ENCODE measurements at regions not wholly inside any gene's neighbourhood (a gene's known extent, or its start where the extent isn't known, plus 50 kb on each side); places are given as distances from the start of the nearest gene placed in this dataset.
"Not testable (repeated sequence)": the region's sequence is repeated elsewhere in the genome, so short reads cannot be mapped to it uniquely, and the experiment has no call there.

DNA sequence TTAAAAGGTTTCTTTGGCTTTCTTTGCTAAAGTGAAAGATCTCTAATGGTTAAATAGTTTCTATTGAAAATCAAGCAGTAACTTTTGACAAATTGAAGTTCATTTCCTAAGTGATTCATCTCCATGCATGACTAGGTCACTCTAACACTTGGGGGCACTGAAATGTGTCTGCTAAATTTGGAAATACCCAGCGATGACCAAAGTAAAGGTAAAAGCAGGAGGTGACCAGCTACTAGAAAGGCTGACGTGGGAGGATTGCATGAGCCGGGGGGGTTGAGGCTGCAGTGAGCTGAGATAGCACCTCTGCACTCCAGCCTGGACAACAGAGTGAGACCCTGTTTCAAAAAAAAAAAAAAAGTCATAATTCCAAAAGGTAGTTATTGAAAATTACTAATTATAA is 111.8 kb upstream of the GPR141 start:
- intact Hi-C loops (cut with DNase I), result no loop called here
- H3K27ac ChIP-seq, result no peak overlapping the region
- no peaks in the 10 kb centered on the region for H3K36me3 ChIP-seq
- TF ChIP-seq, protein P1, sequence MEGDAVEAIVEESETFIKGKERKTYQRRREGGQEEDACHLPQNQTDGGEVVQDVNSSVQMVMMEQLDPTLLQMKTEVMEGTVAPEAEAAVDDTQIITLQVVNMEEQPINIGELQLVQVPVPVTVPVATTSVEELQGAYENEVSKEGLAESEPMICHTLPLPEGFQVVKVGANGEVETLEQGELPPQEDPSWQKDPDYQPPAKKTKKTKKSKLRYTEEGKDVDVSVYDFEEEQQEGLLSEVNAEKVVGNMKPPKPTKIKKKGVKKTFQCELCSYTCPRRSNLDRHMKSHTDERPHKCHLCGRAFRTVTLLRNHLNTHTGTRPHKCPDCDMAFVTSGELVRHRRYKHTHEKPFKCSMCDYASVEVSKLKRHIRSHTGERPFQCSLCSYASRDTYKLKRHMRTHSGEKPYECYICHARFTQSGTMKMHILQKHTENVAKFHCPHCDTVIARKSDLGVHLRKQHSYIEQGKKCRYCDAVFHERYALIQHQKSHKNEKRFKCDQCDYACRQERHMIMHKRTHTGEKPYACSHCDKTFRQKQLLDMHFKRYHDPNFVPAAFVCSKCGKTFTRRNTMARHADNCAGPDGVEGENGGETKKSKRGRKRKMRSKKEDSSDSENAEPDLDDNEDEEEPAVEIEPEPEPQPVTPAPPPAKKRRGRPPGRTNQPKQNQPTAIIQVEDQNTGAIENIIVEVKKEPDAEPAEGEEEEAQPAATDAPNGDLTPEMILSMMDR (IDR thresholded peaks at IDR 0.05), result no peak
- H3K9ac ChIP-seq (ENCODE audit: low read depth in 2 of 2, low read length in 2 of 2), result no peak overlapping the region
- H3K27me3 ChIP-seq, result no peaks in the 10 kb centered on the region
- no peak for DNase-seq
- H3K4me3 ChIP-seq, result no peak overlapping the region
- no peaks in the 10 kb centered on the region for H3K4me1 ChIP-seq
- no peaks in the 10 kb centered on the region for H3K9me3 ChIP-seq

GRCh38 chr7:37577412-37577811 is 106.2 kb upstream of the GPR141 start:
- no peak overlapping the region for H3K4me3 ChIP-seq
- intact Hi-C loops (cut with DNase I), result no loop called here

DNA sequence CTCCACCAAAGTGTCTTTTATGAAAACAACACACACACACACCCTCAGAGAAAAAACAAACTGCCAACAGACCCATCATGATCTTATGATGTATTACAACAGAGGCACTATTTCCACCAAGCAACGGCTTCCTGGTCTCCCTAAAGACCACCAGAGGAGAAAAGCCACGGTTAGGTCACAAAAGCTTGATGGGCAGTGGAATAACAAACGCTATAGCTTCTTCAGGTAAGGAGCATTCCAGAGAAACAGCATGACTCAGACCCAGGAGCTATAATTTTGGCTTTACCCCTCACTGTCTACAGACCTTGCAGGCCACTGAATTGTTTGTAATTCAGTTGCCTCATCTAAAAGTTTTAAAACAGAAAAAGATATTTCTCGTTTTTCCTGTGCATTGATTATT is 105.7 kb upstream of the GPR141 start:
- no peak for DNase-seq
- Histone ChIP-seq H3K27ac (no peak overlapping the region), H3K9me3 (no peaks in the 10 kb centered on the region), H3K9ac (ENCODE audit: low read depth in 2 of 2, low read length in 2 of 2) (no peak overlapping the region), H3K27me3 (no peaks in the 10 kb centered on the region), H3K36me3 (no peaks in the 10 kb centered on the region), H3K4me3 (no peak overlapping the region), H3K4me1 (no peaks in the 10 kb centered on the region)
- intact Hi-C loops (cut with DNase I), result no loop called here
- TF ChIP-seq, protein P1 (IDR thresholded peaks at IDR 0.05), result no peak

More at GRCh38 chr7:37577412-37577811, 106.2 kb upstream of the GPR141 start:
- no peak for DNase-seq
- Histone ChIP-seq H3K27me3 (no peaks in the 10 kb centered on the region), H3K27ac (no peak overlapping the region), H3K36me3 (no peaks in the 10 kb centered on the region), H3K9me3 (no peaks in the 10 kb centered on the region), H3K4me1 (no peaks in the 10 kb centered on the region), H3K9ac (ENCODE audit: low read depth in 2 of 2, low read length in 2 of 2) (no peak overlapping the region)
- TF ChIP-seq, protein P1 (IDR thresholded peaks at IDR 0.05), result no peak

DNA sequence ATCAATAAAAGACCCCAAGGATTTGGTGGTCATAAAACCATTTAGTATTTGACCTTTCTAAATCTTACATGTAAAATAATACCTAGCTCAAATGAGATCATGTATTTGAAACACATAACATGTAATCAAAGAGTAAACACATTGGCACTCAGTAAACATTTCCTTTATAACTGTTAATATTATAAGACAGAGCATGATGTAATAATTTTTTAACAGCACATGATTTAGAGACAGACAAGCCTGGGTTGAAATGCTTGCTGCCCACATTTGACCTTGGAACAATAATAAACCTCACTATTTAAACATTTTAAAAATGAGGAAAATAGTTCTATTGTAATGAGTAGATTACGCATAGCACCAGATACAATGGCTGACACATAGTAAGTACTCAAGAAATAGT is 105.2 kb upstream of the GPR141 start:
- H3K9me3 ChIP-seq, result no peaks in the 10 kb centered on the region
- H3K36me3 ChIP-seq, result no peaks in the 10 kb centered on the region
- no peak for DNase-seq
- no peak overlapping the region for H3K9ac ChIP-seq (ENCODE audit: low read depth in 2 of 2, low read length in 2 of 2)
- no peaks in the 10 kb centered on the region for H3K27me3 ChIP-seq
- H3K4me3 ChIP-seq, result no peak overlapping the region
- no peaks in the 10 kb centered on the region for H3K4me1 ChIP-seq
- intact Hi-C loops (cut with DNase I), result no loop called here
- H3K27ac ChIP-seq, result no peak overlapping the region
- TF ChIP-seq, protein P1 (IDR thresholded peaks at IDR 0.05), result no peak

GRCh38 chr7:37580376-37580775 is 103.2 kb upstream of the GPR141 start:
- TF ChIP-seq, protein P1 (IDR thresholded peaks at IDR 0.05), result no peak
- H3K27me3 ChIP-seq, result no peaks in the 10 kb centered on the region
- intact Hi-C loops (cut with DNase I), result no loop called here
- H3K9me3 ChIP-seq, result no peaks in the 10 kb centered on the region
- H3K36me3 ChIP-seq, result no peaks in the 10 kb centered on the region
- DNase-seq, result no peak
- no peak overlapping the region for H3K9ac ChIP-seq (ENCODE audit: low read depth in 2 of 2, low read length in 2 of 2)
- no peak overlapping the region for H3K27ac ChIP-seq
- H3K4me1 ChIP-seq, result no peaks in the 10 kb centered on the region
- no peak overlapping the region for H3K4me3 ChIP-seq

- H3K36me3 ChIP-seq; H3K27me3 ChIP-seq; intact Hi-C loops (cut with DNase I); H3K4me3 ChIP-seq; H3K27ac ChIP-seq; H3K9ac ChIP-seq (ENCODE audit: low read depth in 2 of 2, low read length in 2 of 2); H3K4me1 ChIP-seq; H3K9me3 ChIP-seq; DNase-seq: not testable (repeated sequence)
Observed at GRCh38 chr7:37584651-37585463, 98.7 kb upstream of the GPR141 start.
